Liver (tissue), 3 donors: ENCODE measurements at regions not wholly inside any gene's neighbourhood (a gene's known extent, or its start where the extent isn't known, plus 50 kb on each side); places are given as distances from the start of the nearest gene placed in this dataset.
"Not testable (repeated sequence)": the region's sequence is repeated elsewhere in the genome, so short reads cannot be mapped to it uniquely, and the experiment has no call there.

Experiments
- CTCF ChIP-seq: fragments of 150-350 bp; IDR thresholded peaks from 2 replicates; pipeline ENCODE4 v1.5.1; 2017; ENCODE audit warnings: improper control_type of control experiment, low read depth, low read length; ENCODE audit not compliant: missing input control
- EGR1 ChIP-seq, 2 donors: IDR thresholded peaks; 2 replicates each; pipeline ENCODE4 v1.6.1; 2016 to 2018; ENCODE audit warnings: antibody characterized with exemption in 2 of 2, low read depth in 2 of 2
- FOXA1 ChIP-seq: IDR thresholded peaks from 2 replicates; pipeline ENCODE4 v1.6.1; 2016; ENCODE audit warnings: antibody characterized with exemption
- HNF4G ChIP-seq: IDR thresholded peaks from 2 replicates; pipeline ENCODE4 v1.6.1; 2016; ENCODE audit warnings: antibody characterized with exemption
- JUND ChIP-seq, 2 donors: IDR thresholded peaks; 2 replicates each; pipeline ENCODE4 v1.6.1; 2016; ENCODE audit warnings: antibody characterized with exemption in 2 of 2
- MAX ChIP-seq: IDR thresholded peaks from 2 replicates; pipeline ENCODE4 v1.6.1; 2016; ENCODE audit warnings: antibody characterized with exemption
- NR2F2 ChIP-seq: IDR thresholded peaks from 2 replicates; pipeline ENCODE4 v1.6.1; 2016; ENCODE audit warnings: antibody characterized with exemption
- REST ChIP-seq: IDR thresholded peaks from 2 replicates; pipeline ENCODE4 v1.6.1; 2016; ENCODE audit warnings: antibody characterized with exemption, mild to moderate bottlenecking
- RXRA ChIP-seq, 2 donors: IDR thresholded peaks; 2 replicates each; pipeline ENCODE4 v1.6.1; 2017 to 2018; ENCODE audit warnings: antibody characterized with exemption in 2 of 2, mild to moderate bottlenecking in 1 of 2
- SP1 ChIP-seq: IDR thresholded peaks from 2 replicates; pipeline ENCODE4 v1.6.1; 2018; ENCODE audit warnings: antibody characterized with exemption, mild to moderate bottlenecking
- TAF1 ChIP-seq: conservative IDR thresholded peaks from 2 replicates; pipeline ENCODE4 v1.6.1; 2016; ENCODE audit warnings: antibody characterized with exemption, mild to moderate bottlenecking
- YY1 ChIP-seq: IDR thresholded peaks from 2 replicates; pipeline ENCODE4 v1.6.1; 2016; ENCODE audit warnings: antibody characterized with exemption, mild to moderate bottlenecking
- TF ChIP-seq, protein P1 (sequence below): IDR thresholded peaks from 2 replicates; pipeline ENCODE4 v1.6.1; 2016; ENCODE audit warnings: antibody characterized with exemption
- TF ChIP-seq, protein P2 (sequence below): IDR thresholded peaks from 2 replicates; pipeline ENCODE4 v1.6.1; 2016; ENCODE audit warnings: antibody characterized with exemption
- donor health status: healthy.
- donor health status: healthy.

DNA sequence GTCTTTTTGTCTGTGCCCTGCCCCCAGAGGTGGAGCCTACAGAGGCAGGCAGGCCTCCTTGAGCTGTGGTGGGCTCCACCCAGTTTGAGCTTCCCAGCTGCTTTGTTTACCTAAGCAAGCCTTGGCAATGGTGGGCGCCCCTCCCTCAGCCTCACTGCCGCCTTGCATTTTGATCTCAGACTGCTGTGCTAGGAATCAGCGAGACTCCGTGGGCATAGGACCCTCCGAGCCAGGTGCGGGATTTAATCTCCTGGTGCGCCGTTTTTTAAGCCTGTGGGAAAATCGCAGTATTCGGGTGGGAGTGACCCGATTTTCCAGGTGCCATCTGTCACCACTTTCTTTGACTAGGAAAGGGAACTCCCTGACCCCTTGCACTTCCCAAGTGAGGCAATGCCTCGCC, 682.7 kb upstream of the ANO3 start:
- TF ChIP-seq CTCF; EGR1 (IDR thresholded peaks at IDR 0.05; ENCODE audit: low read depth in 2 of 2); HNF4G; REST; FOXA1; YY1; JUND (IDR thresholded peaks at IDR 0.05); NR2F2; MAX; TAF1; RXRA (IDR thresholded peaks at IDR 0.05); SP1: not testable (repeated sequence)
- TF ChIP-seq, protein P1, sequence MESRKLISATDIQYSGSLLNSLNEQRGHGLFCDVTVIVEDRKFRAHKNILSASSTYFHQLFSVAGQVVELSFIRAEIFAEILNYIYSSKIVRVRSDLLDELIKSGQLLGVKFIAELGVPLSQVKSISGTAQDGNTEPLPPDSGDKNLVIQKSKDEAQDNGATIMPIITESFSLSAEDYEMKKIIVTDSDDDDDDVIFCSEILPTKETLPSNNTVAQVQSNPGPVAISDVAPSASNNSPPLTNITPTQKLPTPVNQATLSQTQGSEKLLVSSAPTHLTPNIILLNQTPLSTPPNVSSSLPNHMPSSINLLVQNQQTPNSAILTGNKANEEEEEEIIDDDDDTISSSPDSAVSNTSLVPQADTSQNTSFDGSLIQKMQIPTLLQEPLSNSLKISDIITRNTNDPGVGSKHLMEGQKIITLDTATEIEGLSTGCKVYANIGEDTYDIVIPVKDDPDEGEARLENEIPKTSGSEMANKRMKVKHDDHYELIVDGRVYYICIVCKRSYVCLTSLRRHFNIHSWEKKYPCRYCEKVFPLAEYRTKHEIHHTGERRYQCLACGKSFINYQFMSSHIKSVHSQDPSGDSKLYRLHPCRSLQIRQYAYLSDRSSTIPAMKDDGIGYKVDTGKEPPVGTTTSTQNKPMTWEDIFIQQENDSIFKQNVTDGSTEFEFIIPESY, result not testable (repeated sequence)
- TF ChIP-seq, protein P2, sequence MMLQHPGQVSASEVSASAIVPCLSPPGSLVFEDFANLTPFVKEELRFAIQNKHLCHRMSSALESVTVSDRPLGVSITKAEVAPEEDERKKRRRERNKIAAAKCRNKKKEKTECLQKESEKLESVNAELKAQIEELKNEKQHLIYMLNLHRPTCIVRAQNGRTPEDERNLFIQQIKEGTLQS, result not testable (repeated sequence)
